ENCODE measurements at regions not wholly inside any gene's neighbourhood (a gene's known extent, or its start where the extent isn't known, plus 50 kb on each side); places are given as distances from the start of the nearest gene placed in this dataset.

GRCh38 chr10:69716711-69717560, 84.8 kb upstream of the COL13A1 start:
- DNase-seq (ENCODE audit: low read depth in 2 of 2) = peak in 1 of 2 donors; percentile 9

- DNase-seq (ENCODE audit: low read depth in 2 of 2) = no peak
Measured at GRCh38 chr10:69718951-69719350, 82.8 kb upstream of the COL13A1 start.

GRCh38 chr10:69721690-69722310, 79.9 kb upstream of the COL13A1 start:
- DNase-seq (ENCODE audit: low read depth in 2 of 2) = no peak

GRCh38 chr10:69723653-69724052, 78.1 kb upstream of the COL13A1 start:
- DNase-seq (ENCODE audit: low read depth in 2 of 2) = no peak

- DNase-seq (ENCODE audit: low read depth in 2 of 2) = no peak
Measured at GRCh38 chr10:69726850-69727249, 74.9 kb upstream of the COL13A1 start.

- no peak for DNase-seq (ENCODE audit: low read depth in 2 of 2)
Measured at GRCh38 chr10:69728335-69728870, 73.3 kb upstream of the COL13A1 start.

GRCh38 chr10:69729326-69730048, 72.2 kb upstream of the COL13A1 start:
- DNase-seq (ENCODE audit: low read depth in 2 of 2) = no peak

GRCh38 chr10:69730251-69731156, 71.2 kb upstream of the COL13A1 start:
- no peak for DNase-seq (ENCODE audit: low read depth in 2 of 2)

GRCh38 chr10:69731184-69731583, 70.5 kb upstream of the COL13A1 start:
- DNase-seq (ENCODE audit: low read depth in 2 of 2) = no peak

- no peak for DNase-seq (ENCODE audit: low read depth in 2 of 2)
Measured at GRCh38 chr10:69731698-69732097, 70.0 kb upstream of the COL13A1 start.

- no peak for DNase-seq (ENCODE audit: low read depth in 2 of 2)
Measured at GRCh38 chr10:69732147-69732825, 69.4 kb upstream of the COL13A1 start.

GRCh38 chr10:69732826-69733150, 68.9 kb upstream of the COL13A1 start:
- DNase-seq (ENCODE audit: low read depth in 2 of 2) = no peak

- no peak for DNase-seq (ENCODE audit: low read depth in 2 of 2)
Measured at GRCh38 chr10:69733791-69734261, 67.9 kb upstream of the COL13A1 start.

- DNase-seq (ENCODE audit: low read depth in 2 of 2) = no peak
Measured at GRCh38 chr10:69734416-69734796, 67.3 kb upstream of the COL13A1 start.

GRCh38 chr10:69734797-69735468, 66.8 kb upstream of the COL13A1 start:
- DNase-seq (ENCODE audit: low read depth in 2 of 2) = no peak

- DNase-seq (ENCODE audit: low read depth in 2 of 2) = no peak
Measured at GRCh38 chr10:69736886-69737641, 64.6 kb upstream of the COL13A1 start.

- DNase-seq (ENCODE audit: low read depth in 2 of 2) = no peak
Measured at GRCh38 chr10:69738071-69738470, 63.6 kb upstream of the COL13A1 start.

GRCh38 chr10:69738858-69739435, 62.8 kb upstream of the COL13A1 start:
- no peak for DNase-seq (ENCODE audit: low read depth in 2 of 2)

GRCh38 chr10:69739634-69740033, 62.1 kb upstream of the COL13A1 start:
- no peak for DNase-seq (ENCODE audit: low read depth in 2 of 2)
